ENCODE measurements at regions not wholly inside any gene's neighbourhood (a gene's known extent, or its start where the extent isn't known, plus 50 kb on each side); places are given as distances from the start of the nearest gene placed in this dataset.
"Not testable (repeated sequence)": the region's sequence is repeated elsewhere in the genome, so short reads cannot be mapped to it uniquely, and the experiment has no call there.

DNA sequence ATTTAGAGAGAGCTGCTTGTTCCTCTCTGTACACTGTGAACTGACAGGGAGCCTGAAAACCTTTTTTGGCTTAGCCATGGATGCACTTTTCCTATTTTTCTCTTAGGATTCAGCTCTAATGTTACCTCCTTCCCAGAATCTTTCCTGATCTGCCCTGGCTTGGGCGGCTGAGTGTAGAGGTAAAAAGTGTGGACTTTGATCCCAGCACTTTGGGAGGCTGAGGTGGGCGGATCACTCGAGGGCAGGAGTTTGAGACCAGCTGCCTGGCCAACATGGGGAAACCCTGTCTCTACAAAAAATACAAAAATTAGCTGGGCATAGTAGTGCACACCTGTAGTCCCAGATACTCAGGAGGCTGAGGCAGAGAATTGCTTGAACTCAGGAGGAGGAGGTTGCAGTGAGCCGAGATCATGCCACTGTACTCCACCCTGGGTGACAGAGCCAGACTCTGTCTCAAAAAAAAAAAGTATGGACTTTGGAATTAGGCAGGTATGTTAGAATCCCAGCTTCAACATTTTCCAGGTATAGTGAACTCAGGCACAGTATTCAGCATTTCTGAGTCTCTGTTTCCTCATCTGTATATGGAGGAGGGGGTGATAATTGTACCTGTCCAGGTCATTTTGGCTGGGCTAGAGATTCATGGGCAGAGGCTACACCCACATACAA is 212.5 kb upstream of the EEF2KMT start:
- no peak for DNase-seq

DNA sequence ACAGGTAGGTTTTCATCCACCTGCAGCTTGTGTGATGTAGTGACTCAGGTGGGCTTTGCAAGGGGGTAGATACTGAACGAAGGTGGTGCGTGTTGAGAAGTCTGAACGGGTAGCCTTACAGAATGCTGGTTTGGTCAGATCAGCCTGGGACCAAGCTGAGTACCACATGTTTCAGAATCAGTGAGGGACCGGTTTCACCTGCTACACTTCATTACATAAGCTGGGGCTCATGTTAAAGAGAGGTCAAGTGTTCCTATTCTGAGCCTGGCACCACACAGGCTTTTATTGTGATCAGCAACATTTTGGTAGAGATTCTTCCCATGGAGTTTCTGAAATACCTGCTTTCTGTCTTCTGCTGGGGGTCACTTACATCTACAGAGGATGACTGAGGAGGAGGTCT is 207.4 kb upstream of the EEF2KMT start:
- no peak for DNase-seq

DNA sequence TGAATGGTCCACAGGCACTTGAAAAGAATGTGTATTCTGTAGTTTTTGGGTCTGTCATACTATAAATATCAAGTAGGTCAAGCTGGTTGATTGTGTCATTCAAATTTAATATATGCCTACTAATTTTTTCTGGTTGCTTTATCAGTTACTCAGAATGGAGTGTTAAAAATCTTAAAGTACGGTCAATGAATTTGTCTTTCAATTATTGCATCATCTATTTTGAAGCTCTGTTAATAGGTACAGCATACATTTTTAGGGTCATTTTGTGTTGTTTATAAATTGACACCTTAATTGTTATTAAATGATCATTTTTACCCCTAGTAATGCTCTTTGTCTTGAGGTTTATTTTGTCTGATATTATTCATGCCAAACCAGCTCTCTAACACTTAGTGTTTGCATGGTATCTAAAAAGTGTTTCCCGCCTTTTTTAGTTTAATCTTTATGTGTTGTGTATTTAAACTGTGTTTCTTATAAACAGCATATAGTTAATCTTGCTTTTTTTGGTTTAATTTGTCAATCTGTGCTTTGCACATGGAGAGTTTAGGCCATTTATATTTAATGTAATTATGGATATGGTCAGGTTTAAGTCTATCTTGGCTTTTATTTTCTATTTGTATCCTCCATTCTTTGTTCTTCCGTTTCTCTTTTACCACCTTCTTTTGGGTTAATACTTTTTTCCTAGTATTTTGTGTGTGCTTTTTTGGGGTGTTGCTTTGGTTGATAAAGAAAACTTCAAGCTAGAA is 204.9 kb upstream of the EEF2KMT start:
- no peak for DNase-seq

GRCh38 chr16:5298202-5298601 is 200.6 kb upstream of the EEF2KMT start:
- no peak for DNase-seq

DNA sequence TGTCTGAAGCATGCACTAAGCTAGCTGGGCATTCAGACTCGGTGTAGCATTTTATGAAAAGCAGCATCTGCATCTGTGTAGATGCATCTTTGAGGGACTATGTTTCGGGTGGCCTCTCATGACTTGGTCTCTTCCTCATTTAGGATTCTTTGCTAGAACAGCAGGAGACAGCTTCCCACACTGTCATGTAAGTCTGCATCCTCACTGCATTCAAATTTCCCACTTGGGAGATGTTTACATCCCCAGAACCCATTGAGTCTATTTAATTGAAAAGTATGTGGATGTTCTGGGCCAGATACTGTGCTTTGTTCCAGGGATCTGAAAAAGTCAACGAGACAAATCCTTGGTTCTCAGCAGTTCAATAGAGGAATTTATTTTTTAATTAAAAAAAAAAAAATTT is 198.6 kb upstream of the EEF2KMT start:
- DNase-seq, result no peak

DNA sequence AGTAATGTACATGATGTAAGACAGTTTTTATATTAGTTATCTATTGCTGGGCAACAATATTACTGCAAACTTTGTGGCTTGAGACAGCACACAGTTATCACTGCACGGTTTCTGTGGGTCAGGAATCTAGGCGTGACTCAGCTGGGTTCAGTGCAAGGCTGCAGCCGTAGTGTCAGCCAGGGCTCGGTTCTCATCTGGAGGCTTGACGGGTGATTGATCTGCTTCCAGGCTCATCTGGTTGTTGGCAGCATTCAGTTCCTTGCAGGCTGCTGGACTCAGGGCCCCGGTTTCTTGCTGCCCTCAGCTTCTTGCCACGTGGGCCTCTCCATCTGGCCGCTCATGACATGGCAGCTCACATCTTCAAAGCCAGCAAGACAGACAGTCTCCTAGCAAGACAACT is 197.7 kb upstream of the EEF2KMT start:
- DNase-seq, result not testable (repeated sequence)

DNA sequence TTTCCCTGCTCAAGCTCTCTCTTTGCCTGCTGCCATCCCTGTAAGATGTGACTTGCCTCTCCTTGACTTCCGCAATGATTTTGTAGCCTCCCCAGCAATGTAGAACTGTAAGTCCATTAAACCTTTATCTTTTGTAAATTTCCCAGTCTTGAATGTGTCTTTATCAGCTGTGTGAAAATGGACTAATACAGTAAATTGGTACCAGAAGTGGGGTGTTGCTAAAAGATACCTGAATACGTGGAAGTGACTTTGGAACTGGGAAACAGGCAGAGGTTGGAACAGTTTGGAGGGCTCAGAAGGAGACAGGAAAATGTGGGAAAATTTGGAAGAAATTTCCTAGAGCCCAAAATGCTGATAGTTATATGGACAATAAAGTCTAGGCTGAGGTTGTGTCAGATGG is 184.6 kb upstream of the EEF2KMT start:
- not testable (repeated sequence) for DNase-seq

GRCh38 chr16:5257462-5257861 is 159.9 kb upstream of the EEF2KMT start:
- no peak for DNase-seq

DNA sequence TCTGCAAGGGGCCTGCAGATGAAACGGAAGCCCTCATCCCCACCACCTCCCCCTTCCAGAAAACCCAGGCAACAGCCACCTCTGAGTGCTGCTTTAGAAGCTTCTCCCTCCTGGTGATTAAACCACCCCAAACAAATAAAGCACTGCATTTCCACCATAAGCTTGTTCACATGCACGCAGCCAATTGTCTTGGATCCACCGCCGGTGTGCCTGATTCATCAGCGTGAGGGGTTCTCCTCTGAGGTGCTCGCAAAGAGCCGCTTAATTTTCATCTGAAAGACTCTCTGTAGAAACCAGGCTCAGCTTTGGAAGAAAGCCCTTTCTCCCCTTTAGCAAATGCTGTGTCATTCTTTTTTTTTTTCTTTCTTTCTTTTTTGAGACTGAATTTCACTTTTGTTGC is 155.2 kb upstream of the EEF2KMT start:
- no peak for DNase-seq

DNA sequence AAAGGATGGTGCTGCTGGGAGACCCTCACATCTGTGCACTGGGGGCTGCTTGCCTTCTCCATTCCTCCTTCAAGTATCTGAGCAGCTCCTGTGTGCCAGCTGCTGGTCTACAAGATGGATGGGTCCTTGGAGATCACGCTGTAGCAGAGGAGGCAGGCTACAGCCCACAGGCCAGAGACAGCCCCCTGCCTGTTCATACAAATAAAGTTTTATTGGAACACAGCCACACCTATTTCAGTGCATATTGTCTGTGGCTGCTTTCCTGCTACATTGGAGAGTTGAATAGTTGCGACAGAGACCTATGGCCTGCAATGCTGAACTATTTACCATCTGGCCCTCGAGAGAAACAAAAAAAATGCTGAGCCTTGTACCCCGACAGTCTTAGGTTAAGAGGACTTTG is 149.8 kb upstream of the EEF2KMT start:
- not testable (repeated sequence) for DNase-seq

DNA sequence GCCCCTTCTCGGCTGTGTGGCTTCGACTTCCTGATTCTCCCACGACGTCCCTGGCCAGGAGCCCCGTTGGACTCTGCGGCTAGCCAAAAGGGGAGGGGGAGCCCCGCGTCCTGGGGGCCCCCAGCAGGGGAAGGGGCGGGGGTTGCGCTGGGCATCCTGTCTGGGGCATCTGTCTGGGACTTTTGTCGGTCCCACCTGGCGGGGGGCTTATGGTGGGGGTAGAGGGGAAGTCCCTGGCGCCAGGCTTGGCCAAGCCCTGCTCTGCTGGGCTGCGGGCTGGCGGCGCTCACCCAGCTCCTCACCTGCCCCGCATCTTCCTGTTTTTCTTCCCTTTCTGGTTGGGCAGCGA is 142.7 kb upstream of the EEF2KMT start:
- DNase-seq, result not testable (repeated sequence)

DNA sequence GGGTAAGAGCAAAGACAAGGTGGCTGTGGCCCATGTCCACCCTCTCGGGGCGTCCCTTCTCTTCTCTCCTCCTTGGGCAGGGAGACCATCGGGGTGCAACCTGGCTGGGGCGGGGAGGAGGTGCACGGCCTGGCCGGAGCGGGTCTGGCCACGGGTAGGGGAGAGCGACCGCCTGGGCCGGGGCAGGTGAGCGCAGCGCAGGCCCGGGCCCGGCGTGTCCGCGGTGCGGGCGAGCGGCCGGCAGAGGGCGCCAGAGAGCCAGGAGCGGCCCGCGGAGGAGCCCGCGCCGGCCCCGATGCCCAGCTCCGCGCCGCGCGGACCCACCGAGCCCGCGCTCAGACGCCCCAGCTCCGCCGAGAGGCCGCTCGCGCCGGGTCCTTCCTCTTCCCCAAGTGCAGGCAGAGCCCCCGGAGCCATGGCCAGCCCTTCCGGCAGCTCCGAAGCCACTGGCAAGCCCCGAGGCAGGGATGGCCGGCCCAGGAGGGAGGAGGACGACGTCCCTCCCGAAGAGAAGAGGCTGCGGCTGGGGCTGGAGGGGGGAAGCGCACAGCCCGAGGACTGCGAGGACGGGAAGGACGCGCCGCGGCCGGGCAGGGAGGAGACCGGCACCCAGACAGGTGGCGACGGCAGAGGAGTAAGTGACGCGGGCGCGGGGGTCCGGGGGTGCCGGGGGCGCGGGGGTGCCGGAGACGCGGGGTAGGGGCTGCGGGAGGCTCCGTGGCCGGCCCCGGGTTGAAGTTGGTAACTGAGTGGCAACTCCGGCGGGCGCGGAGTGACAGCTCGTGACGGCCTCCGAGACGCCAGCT is 142.1 kb upstream of the EEF2KMT start:
- DNase-seq, result not testable (repeated sequence)

GRCh38 chr16:5235119-5235518 is 137.5 kb upstream of the EEF2KMT start:
- DNase-seq, result no peak

GRCh38 chr16:5234295-5235050 is 136.9 kb upstream of the EEF2KMT start:
- no peak for DNase-seq

DNA sequence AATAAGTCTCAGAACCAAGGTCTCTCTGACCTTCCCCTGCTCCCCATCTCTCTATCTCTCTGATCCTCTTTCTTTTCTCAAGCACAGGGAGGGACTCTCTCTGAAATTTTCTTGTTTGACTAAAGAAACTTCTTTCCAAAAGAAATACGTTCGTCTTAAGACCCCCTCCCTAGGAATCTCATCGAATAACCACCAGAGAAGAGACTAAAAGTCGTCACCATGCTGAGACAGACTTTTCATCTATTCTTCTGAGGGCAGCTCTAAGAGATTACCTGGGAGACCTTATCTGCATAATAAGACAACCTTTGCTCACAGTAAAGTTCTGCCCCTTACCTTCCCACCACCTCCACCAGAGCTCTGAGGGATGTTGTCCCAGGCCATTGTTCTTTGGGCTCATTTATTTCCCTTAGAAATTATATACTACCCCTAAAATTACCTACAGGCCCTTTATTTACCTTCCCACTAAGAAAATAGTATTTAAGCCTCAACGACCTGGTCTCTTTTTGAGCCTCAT is 133.7 kb upstream of the EEF2KMT start:
- DNase-seq, result no peak

- DNase-seq, result no peak
These were observed 130.8 kb upstream of the EEF2KMT start for GRCh38 chr16:5228369-5228768.

DNA sequence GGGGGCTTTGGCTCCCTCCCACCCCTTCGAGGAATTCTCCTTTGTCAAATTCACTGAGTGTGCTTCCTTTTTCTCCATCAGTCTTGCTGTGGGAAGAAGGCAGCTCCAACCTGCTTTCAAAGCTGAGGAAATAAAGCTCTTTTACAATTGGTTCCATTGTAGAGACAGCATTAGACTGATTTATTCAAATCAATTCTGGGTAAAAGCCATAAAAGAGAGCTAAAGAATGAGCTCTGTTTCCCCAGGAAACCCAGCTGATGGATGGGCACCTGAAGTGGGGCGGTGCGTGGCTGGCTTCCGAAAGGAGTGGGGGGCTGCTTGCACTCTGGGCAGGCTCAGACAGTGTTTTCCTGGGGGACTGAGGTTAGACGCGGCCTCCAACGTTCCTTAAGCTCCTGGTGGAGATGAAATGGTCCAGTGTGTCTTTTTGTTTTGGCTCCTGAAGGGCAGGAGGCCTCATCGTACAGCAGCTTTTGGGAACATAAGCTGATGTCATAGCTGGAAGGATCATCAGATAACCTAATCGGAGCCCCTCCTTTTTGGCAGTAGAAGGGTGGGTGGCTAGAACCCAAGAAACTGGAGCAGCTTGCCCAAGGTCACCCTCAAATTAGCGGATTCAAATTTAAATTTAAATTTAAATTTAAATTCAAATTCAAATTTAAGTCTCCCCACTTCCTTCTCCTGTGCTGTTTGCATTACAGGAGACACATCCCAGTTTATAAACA is 128.5 kb upstream of the EEF2KMT start:
- DNase-seq, result no peak

GRCh38 chr16:5222761-5223160 is 125.2 kb upstream of the EEF2KMT start:
- DNase-seq, result no peak

GRCh38 chr16:5221831-5222230 is 124.2 kb upstream of the EEF2KMT start:
- DNase-seq, result not testable (repeated sequence)

- no peak for DNase-seq
These were observed 123.1 kb upstream of the EEF2KMT start for GRCh38 chr16:5220705-5221104.

DNA sequence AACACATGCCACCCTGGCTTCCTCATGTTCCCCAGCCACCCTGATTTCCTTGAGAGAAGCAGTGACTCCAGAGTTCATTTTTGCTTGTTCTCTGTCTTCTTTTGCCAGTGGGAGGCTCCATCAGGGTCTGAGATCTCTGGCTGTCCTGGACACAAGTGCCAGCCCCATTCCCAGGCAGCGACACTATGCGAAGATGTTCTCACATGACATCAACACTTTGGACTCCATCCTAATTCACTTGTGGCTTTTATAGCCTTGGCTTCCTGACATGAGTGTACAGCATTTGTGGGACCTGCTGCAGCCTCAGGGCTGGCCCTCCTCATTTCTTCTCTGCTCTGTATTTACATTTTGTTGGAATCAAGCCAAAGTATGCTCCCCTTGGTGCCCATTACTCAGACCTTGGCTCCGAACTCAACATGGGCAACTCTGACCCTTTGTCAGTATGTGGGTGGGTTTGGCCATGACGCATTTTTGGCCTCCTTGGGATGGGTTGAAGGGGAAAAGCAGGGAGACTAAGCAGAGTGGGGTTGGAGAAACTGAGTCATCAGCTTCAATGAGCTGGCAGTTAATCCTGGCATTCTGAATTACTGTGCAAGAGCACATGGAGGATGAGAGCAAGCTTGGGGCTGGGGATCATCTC is 119.0 kb upstream of the EEF2KMT start:
- DNase-seq, result no peak

DNA sequence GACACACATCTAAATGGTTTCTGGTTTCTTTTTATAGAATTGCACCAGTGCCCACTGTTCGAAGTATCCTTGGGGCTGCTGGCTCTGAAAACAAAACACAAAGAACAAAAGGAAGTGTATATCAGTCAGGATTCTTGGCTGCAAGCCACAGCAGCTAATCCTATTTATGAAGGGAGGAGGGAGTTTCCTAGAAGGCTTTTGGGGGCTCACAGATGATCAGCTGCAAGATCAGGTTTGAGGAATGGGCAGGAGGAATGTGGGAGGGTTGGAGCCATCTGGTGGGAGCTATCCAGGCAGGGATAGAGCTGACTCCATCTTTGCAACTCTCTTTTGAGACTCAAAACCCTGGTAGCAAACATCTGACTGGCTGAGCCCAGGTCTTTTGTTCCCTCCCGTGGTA is 118.3 kb upstream of the EEF2KMT start:
- no peak for DNase-seq

Data from activated gamma-delta T cell (primary cell).